Astrocyte of the spinal cord (primary cell): ENCODE measurements at regions not wholly inside any gene's neighbourhood (a gene's known extent, or its start where the extent isn't known, plus 50 kb on each side); places are given as distances from the start of the nearest gene placed in this dataset.

Experiments
- DNase-seq: peaks from one replicate; pipeline ENCODE4 v3.0.0; 2011; ENCODE audit warnings: low read depth, low spot score
- H3K4me3 ChIP-seq: 2 replicates; pipeline ENCODE4 v1.5.1; 2011; ENCODE audit warnings: low read depth, mild to moderate bottlenecking, low read length, moderate library complexity
- in situ Hi-C: cut with HindIII; loops from 2 replicates; pipeline ENCODE4 v1.10.0; 2017; ENCODE audit warnings: low sequenced_read_pairs
- TF ChIP-seq, protein P1 (sequence below): IDR thresholded peaks from 2 replicates; pipeline ENCODE4 v1.5.1; 2012; ENCODE audit warnings: low read depth, mild to moderate bottlenecking, low read length, inconsistent platforms

DNA sequence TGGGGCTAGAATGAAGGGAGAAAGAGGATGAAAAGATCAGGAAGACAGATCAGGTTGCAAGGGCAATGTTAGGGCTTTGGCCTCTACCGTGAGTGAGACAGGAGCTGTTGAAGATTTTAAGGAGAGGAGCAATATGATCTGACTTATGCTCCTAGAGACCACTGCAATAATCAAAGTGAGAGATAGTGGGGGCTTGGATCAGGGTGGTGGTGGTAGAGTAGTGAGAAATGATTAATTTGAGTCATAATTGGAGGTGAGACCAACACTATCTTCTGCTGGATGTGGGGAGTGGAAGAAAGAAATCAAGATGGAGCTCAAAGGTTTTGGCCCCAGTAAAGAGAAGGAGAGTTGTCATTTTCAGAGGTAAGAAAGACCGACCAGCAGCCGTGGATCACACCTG is 140.7 kb upstream of the TMEM170B start:
- DNase-seq = no peak
- in situ Hi-C loops = no loop called here

DNA sequence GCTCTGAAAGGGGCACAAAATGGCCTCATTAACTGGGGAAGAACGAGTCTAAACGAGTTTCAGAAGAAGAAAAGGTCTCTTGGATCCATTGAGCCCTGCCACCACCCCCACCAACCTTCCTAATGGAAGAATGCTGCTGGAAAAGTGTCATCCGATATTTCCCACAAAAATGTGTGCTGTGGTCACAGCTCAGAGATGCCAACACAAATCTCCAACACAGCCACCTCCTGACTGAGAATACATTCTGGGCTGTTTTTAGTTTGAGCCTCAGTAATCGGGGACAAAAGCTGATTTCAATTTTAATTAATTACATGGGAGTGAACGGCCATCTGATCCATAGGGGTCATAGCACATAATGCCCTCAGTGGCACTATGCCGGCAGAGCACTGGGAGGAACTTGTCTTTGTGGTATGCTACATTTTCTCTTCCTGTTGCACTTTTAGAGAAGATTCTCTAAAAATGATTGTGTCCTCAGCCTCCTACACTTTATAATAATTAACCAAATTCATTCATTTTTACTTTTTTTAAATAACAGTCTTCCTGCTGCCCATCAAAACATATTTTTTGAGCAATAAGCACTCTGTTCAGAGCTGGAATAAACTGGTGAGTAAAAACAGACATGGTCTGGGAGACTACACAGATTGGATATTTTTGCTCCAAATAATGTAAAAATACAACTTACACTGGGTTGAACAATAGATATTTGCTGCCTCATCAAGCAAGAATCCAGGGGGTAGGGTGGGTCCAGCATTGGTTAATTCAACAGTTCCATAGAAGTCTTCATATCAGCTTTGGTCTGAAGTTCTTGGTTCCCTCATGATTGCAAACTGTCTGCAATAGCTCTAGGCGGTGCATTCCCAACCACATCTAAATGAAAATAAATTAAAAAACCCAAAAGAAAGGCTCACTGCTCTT is 143.6 kb upstream of the TMEM170B start:
- in situ Hi-C loops = no loop called here
- DNase-seq = peak; percentile 64
- H3K4me3 ChIP-seq = no peak overlapping the region
- TF ChIP-seq, protein P1, sequence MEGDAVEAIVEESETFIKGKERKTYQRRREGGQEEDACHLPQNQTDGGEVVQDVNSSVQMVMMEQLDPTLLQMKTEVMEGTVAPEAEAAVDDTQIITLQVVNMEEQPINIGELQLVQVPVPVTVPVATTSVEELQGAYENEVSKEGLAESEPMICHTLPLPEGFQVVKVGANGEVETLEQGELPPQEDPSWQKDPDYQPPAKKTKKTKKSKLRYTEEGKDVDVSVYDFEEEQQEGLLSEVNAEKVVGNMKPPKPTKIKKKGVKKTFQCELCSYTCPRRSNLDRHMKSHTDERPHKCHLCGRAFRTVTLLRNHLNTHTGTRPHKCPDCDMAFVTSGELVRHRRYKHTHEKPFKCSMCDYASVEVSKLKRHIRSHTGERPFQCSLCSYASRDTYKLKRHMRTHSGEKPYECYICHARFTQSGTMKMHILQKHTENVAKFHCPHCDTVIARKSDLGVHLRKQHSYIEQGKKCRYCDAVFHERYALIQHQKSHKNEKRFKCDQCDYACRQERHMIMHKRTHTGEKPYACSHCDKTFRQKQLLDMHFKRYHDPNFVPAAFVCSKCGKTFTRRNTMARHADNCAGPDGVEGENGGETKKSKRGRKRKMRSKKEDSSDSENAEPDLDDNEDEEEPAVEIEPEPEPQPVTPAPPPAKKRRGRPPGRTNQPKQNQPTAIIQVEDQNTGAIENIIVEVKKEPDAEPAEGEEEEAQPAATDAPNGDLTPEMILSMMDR = no peak

More for the DNA sequence above, 140.7 kb upstream of the TMEM170B start:
- H3K4me3 ChIP-seq = no peak overlapping the region
- TF ChIP-seq, protein P1 = no peak

DNA sequence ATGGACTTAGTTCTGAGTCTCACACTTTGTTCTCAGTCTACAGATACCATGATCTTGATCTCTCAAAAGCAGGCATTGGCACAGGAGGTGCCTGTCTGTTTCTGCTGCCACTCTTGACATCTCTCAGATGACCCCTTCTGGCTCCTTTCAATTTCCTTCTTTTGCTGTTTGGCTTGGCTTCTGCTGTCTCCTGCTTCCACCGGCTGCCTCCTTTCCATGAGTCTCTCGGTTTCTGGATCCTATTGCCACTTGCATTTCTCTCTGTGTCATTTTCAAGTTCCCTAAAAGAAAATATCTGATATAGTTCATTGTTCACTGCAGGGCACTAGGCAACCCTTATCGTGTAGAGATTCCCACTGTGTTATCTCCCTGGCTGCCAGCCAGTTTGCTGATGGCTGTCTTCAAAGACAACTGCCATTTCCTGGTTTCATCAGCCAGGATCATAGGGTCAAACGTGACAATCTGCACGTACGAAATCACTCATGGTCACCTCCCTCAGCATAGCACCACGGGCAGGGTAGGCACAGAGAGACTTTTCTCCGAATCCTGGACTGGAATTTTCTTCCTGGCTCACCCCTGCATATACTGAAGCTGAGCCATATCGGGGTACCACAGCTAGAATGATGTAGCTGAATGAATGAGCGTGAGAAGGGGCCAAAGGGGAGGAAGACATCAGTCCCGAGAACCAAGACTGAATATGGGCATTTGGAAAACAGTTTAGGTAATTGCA is 144.6 kb upstream of the TMEM170B start:
- in situ Hi-C loops = no loop called here
- no peak overlapping the region for H3K4me3 ChIP-seq
- TF ChIP-seq, protein P1 = no peak
- no peak for DNase-seq

DNA sequence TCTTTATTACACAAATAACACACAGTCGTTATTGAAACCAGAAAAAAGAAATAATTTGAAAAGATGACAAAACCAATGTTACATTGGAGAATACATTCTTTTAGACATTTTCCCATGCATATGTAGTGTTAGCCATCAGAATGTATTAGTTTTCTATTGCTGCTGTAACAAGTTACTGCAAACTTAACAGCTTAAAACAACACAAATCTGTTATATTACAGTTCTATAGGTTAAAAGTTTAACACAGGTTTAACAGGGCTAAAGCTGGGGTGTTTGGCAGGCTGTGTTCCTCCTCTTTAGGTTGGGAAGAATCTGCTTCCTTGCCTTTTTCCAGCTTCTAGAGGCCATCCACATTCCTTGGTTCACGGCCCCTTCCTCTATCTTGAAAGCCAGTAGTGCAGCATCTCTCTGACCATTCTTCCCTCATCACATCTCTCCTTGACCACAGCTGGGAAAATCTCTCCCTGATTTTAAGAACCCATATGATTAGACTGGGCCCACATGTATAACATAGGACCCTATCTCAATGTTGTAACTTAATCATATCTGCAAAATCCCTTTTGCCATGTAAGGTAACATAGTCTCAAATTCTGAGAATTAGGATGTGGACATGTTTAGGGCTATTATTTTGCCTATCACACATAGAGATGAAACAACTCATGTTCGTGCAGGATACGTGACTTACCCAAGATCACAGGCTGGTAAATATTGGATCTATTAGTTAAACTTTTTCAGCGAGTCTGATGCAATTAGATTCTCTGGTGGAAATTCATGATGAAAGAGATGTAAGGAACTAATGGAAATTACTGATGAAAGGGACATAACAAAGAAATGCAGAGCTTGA is 145.4 kb upstream of the TMEM170B start:
- TF ChIP-seq, protein P1 = no peak
- H3K4me3 ChIP-seq = no peak overlapping the region
- in situ Hi-C loops = no loop called here
- no peak for DNase-seq

DNA sequence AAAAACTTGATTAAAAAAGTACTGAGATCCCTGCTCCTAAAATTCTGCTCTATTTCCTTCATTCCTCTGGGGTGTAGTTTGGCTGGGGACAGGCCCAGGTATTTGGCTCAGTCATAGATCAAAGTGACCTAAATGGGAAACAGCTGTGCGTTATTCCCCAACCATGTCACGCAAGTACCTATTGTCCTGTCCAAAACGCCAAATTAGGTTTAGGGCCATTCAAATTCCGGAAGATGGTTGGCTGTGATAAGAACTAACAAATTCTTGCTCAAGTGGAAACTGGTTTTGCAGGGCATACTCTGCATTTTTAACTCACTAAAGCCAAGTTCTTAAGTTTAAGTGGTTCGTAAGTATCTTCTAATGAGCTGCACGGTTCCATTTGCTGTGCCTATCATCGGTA is 147.6 kb upstream of the TMEM170B start:
- DNase-seq = no peak
- in situ Hi-C loops = no loop called here
- TF ChIP-seq, protein P1 = no peak
- no peak overlapping the region for H3K4me3 ChIP-seq
